Neural cell (in vitro differentiated cells): ENCODE measurements at regions not wholly inside any gene's neighbourhood (a gene's known extent, or its start where the extent isn't known, plus 50 kb on each side); places are given as distances from the start of the nearest gene placed in this dataset.

Source experiments
- H2AFZ ChIP-seq: fragments of 200-600, 300-800 bp; sonication (generic), shearing (Covaris generic); 2 replicates; pipeline ENCODE4 v1.6.0; 2014; ENCODE audit warnings: low read depth, mild to moderate bottlenecking, antibody characterized with exemption, low read length, moderate library complexity
- H3F3A ChIP-seq: fragments of 200-600 bp; shearing (Covaris generic); 2 replicates; pipeline ENCODE4 v1.6.1; 2016; ENCODE audit warnings: mild to moderate bottlenecking, moderate library complexity, mixed read lengths, antibody characterized with exemption, low read length; ENCODE audit not compliant: insufficient read depth, poor library complexity, severe bottlenecking
- H3K27ac ChIP-seq: fragments of 200-600, 300-800 bp; sonication (generic), shearing (Covaris generic); 2 replicates; pipeline ENCODE4 v1.5.1; 2014; ENCODE audit warnings: mild to moderate bottlenecking, low read length, moderate library complexity
- H3K27me3 ChIP-seq: fragments of 300-800, 200-600 bp; sonication (generic), shearing (Covaris generic); 2 replicates; pipeline ENCODE4 v1.6.0; 2014; ENCODE audit warnings: mild to moderate bottlenecking, low read depth, low read length, moderate library complexity; ENCODE audit not compliant: insufficient read depth
- H3K36me3 ChIP-seq: fragments of 300-800, 200-600 bp; sonication (generic), shearing (Covaris generic); 2 replicates; pipeline ENCODE4 v1.5.1; 2014; ENCODE audit warnings: mild to moderate bottlenecking, antibody characterized with exemption, low read length, moderate library complexity; ENCODE audit not compliant: insufficient read depth
- H3K4me2 ChIP-seq: fragments of 300-800, 200-600 bp; sonication (generic), shearing (Covaris generic); 2 replicates; pipeline ENCODE4 v1.6.0; 2014; ENCODE audit warnings: mild to moderate bottlenecking, low read length
- H3K4me3 ChIP-seq: fragments of 300-800, 200-600 bp; sonication (generic), shearing (Covaris generic); 2 replicates; pipeline ENCODE4 v1.5.1; 2014; ENCODE audit warnings: mild to moderate bottlenecking, low read length, moderate library complexity
- H3K79me2 ChIP-seq: fragments of 200-600 bp; shearing (Covaris generic); replicated peaks from 2 replicates; pipeline ENCODE4 v1.6.0; 2014; ENCODE audit warnings: mild to moderate bottlenecking, low read length, moderate library complexity; ENCODE audit not compliant: insufficient read depth
- H3K9ac ChIP-seq: fragments of 300-800, 200-600 bp; sonication (generic), shearing (Covaris generic); 2 replicates; pipeline ENCODE4 v1.6.1; 2016; ENCODE audit warnings: mild to moderate bottlenecking, low read length, mixed read lengths
- H3K9me2 ChIP-seq: fragments of 200-600 bp; shearing (Covaris generic); 2 replicates; pipeline ENCODE4 v1.6.1; 2016; ENCODE audit warnings: mild to moderate bottlenecking, low read length, mixed read lengths; ENCODE audit not compliant: insufficient read depth
- H3K9me3 ChIP-seq: fragments of 200-600, 300-800 bp; sonication (generic), shearing (Covaris generic); 2 replicates; pipeline ENCODE4 v1.6.1; 2016; ENCODE audit warnings: mild to moderate bottlenecking, mixed run types, low read length, moderate library complexity, mixed read lengths
- H4K20me1 ChIP-seq: fragments of 200-600 bp; shearing (Covaris generic); 2 replicates; pipeline ENCODE4 v1.6.1; 2016; ENCODE audit warnings: mild to moderate bottlenecking, mixed run types; ENCODE audit not compliant: insufficient read depth
- EZH2 ChIP-seq: fragments of 200-600, 300-800 bp; shearing (Covaris generic), sonication (generic); IDR thresholded peaks from 2 replicates; pipeline ENCODE4 v1.6.1; 2014; ENCODE audit warnings: antibody characterized with exemption, low read length, borderline replicate concordance, mild to moderate bottlenecking; ENCODE audit not compliant: insufficient read depth, poor library complexity, severe bottlenecking
- MXI1 ChIP-seq: fragments of 450-650 bp; conservative IDR thresholded peaks from 2 replicates; pipeline ENCODE4 v1.6.1; 2014; ENCODE audit warnings: antibody characterized with exemption, mild to moderate bottlenecking; ENCODE audit not compliant: poor library complexity, severe bottlenecking
- POLR2AphosphoS5 ChIP-seq: IDR thresholded peaks from 2 replicates; pipeline ENCODE4 v1.6.1; 2012
- RAD21 ChIP-seq: fragments of 450-650 bp; conservative IDR thresholded peaks from 2 replicates; pipeline ENCODE4 v1.6.1; 2014; ENCODE audit warnings: antibody characterized with exemption, mild to moderate bottlenecking, moderate library complexity
- SMC3 ChIP-seq: fragments of 450-650 bp; conservative IDR thresholded peaks from 2 replicates; pipeline ENCODE4 v1.6.1; 2014; ENCODE audit warnings: antibody characterized with exemption, mild to moderate bottlenecking, moderate library complexity; ENCODE audit not compliant: poor library complexity
- TAF1 ChIP-seq: IDR thresholded peaks from 2 replicates; pipeline ENCODE4 v1.6.1; 2012; ENCODE audit warnings: low read depth
- TF ChIP-seq, protein P1 (sequence below): fragments of 450-650 bp; IDR thresholded peaks from 2 replicates; pipeline ENCODE4 v1.5.1; 2014; ENCODE audit warnings: antibody characterized with exemption, mild to moderate bottlenecking, moderate library complexity; ENCODE audit not compliant: poor library complexity, severe bottlenecking
- TF ChIP-seq, protein P2 (sequence below): IDR thresholded peaks from 2 replicates; pipeline ENCODE4 v1.6.1; 2012; ENCODE audit warnings: borderline replicate concordance

DNA sequence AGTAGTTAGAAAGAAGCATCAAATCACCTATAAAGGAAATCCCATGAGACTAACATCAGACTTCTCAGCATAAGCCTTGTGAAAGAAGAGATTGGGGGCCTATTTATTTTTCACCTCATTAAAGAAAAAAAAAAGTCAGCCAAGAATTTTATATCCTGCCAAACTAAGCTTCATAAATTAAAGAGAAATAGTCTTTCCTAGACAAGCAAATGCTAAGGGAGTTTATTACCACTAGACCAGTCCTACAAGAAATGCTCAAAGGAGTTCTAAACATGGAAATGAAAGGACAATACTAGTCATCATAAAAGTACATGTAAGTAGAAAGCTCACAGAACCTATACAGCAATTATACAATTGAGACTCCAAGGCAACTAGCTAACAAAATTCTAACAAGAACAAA is 96.5 kb upstream of the OLIG3 start:
- Histone ChIP-seq H3K27ac (no peak overlapping the region), H3K9me3 (peaks cover 4% of the 10 kb centered on the region), H3K9ac (no peak overlapping the region), H4K20me1 (no peaks in the 10 kb centered on the region), H2AFZ (no peak overlapping the region), H3K27me3 (no peaks in the 10 kb centered on the region), H3K79me2 (no peaks in the 10 kb centered on the region), H3F3A (no peaks in the 10 kb centered on the region), H3K4me3 (no peak overlapping the region), H3K36me3 (no peaks in the 10 kb centered on the region), H3K9me2 (no peaks in the 10 kb centered on the region), H3K4me2 (no peak overlapping the region)
- TF ChIP-seq, protein P1, sequence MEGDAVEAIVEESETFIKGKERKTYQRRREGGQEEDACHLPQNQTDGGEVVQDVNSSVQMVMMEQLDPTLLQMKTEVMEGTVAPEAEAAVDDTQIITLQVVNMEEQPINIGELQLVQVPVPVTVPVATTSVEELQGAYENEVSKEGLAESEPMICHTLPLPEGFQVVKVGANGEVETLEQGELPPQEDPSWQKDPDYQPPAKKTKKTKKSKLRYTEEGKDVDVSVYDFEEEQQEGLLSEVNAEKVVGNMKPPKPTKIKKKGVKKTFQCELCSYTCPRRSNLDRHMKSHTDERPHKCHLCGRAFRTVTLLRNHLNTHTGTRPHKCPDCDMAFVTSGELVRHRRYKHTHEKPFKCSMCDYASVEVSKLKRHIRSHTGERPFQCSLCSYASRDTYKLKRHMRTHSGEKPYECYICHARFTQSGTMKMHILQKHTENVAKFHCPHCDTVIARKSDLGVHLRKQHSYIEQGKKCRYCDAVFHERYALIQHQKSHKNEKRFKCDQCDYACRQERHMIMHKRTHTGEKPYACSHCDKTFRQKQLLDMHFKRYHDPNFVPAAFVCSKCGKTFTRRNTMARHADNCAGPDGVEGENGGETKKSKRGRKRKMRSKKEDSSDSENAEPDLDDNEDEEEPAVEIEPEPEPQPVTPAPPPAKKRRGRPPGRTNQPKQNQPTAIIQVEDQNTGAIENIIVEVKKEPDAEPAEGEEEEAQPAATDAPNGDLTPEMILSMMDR, result no peak
- TF ChIP-seq SMC3 (no peak), TAF1 (no peak), POLR2AphosphoS5 (no peak), RAD21 (no peak), MXI1 (no peak), EZH2 (no peak)
- TF ChIP-seq, protein P2, sequence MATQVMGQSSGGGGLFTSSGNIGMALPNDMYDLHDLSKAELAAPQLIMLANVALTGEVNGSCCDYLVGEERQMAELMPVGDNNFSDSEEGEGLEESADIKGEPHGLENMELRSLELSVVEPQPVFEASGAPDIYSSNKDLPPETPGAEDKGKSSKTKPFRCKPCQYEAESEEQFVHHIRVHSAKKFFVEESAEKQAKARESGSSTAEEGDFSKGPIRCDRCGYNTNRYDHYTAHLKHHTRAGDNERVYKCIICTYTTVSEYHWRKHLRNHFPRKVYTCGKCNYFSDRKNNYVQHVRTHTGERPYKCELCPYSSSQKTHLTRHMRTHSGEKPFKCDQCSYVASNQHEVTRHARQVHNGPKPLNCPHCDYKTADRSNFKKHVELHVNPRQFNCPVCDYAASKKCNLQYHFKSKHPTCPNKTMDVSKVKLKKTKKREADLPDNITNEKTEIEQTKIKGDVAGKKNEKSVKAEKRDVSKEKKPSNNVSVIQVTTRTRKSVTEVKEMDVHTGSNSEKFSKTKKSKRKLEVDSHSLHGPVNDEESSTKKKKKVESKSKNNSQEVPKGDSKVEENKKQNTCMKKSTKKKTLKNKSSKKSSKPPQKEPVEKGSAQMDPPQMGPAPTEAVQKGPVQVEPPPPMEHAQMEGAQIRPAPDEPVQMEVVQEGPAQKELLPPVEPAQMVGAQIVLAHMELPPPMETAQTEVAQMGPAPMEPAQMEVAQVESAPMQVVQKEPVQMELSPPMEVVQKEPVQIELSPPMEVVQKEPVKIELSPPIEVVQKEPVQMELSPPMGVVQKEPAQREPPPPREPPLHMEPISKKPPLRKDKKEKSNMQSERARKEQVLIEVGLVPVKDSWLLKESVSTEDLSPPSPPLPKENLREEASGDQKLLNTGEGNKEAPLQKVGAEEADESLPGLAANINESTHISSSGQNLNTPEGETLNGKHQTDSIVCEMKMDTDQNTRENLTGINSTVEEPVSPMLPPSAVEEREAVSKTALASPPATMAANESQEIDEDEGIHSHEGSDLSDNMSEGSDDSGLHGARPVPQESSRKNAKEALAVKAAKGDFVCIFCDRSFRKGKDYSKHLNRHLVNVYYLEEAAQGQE, result no peak

DNA sequence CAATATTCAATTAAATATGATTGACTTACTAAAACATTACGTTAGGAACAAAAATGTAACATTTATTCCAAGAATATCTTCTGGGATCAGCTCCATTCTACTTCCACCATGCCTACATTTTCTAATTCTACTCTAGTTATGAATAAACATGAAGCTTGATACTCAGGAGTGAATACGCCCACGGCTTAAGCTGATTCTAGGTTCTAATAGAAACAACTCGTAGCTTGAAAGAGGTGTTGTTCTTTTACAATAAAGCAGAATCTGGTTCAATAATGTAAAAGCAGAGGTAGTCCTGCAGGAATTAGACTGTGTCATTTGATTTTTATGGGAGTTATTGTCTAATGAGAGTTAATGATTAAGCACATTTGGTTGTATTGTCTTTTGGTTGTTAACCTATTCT is 107.3 kb upstream of the OLIG3 start:
- no peaks in the 10 kb centered on the region for H3F3A ChIP-seq
- no peak overlapping the region for H3K9ac ChIP-seq
- TF ChIP-seq EZH2, result no peak
- TF ChIP-seq SMC3, result no peak
- TF ChIP-seq, protein P2, result no peak
- TF ChIP-seq, protein P1, result no peak
- no peak for TF ChIP-seq POLR2AphosphoS5
- H3K27me3 ChIP-seq, result no peaks in the 10 kb centered on the region
- no peaks in the 10 kb centered on the region for H3K79me2 ChIP-seq
- no peaks in the 10 kb centered on the region for H3K36me3 ChIP-seq
- H3K27ac ChIP-seq, result no peak overlapping the region
- H3K9me2 ChIP-seq, result no peaks in the 10 kb centered on the region
- no peak overlapping the region for H3K4me3 ChIP-seq
- H2AFZ ChIP-seq, result no peak overlapping the region
- H4K20me1 ChIP-seq, result no peaks in the 10 kb centered on the region
- no peaks in the 10 kb centered on the region for H3K9me3 ChIP-seq
- no peak overlapping the region for H3K4me2 ChIP-seq
